ENCODE measurements at regions not wholly inside any gene's neighbourhood (a gene's known extent, or its start where the extent isn't known, plus 50 kb on each side); places are given as distances from the start of the nearest gene placed in this dataset.

GRCh38 chr12:53827306-53827705 lies 75.5 kb upstream of the CISTR start:
- DNase-seq (ENCODE audit: low spot score): no peak
- H3K4me2 ChIP-seq: no peak overlapping the region
- H3K27ac ChIP-seq: no peak overlapping the region
- no peaks in the 10 kb centered on the region for H3F3A ChIP-seq (ENCODE audit: low read depth)
- no peaks in the 10 kb centered on the region for H3K4me1 ChIP-seq
- Mint-ChIP-seq H3K27me3 (ENCODE audit: insufficient read depth, low read depth) (peaks cover 9% of the 10 kb centered on the region), H3K27ac (no peak overlapping the region), H3K36me3 (no peaks in the 10 kb centered on the region), H3K4me1 (no peaks in the 10 kb centered on the region), H3K9me3 (no peaks in the 10 kb centered on the region), H3K4me3 (no peak overlapping the region)
- no peak overlapping the region for H2AFZ ChIP-seq (replicated peaks)
- no peaks in the 10 kb centered on the region for H3K36me3 ChIP-seq
- H3K27me3 ChIP-seq: peaks cover 59% of the 10 kb centered on the region
- no peaks in the 10 kb centered on the region for H4K20me1 ChIP-seq (ENCODE audit: low read depth)
- no peaks in the 10 kb centered on the region for H3K9me3 ChIP-seq (ENCODE audit: low read depth)
- no peaks in the 10 kb centered on the region for H3K79me2 ChIP-seq (ENCODE audit: low read depth)
- H3K9ac ChIP-seq: no peak overlapping the region
- no peak overlapping the region for H3K4me3 ChIP-seq
- no peak for TF ChIP-seq EZH2phosphoT487 (IDR thresholded peaks at IDR 0.05)
- no peak for TF ChIP-seq CTCF (IDR thresholded peaks at IDR 0.05)
- TF ChIP-seq EZH2 (IDR thresholded peaks at IDR 0.05): no peak

- DNase-seq (ENCODE audit: low spot score): no peak
- Histone ChIP-seq H3K36me3 (no peaks in the 10 kb centered on the region), H3K4me1 (no peaks in the 10 kb centered on the region), H3K9ac (no peak overlapping the region), H3F3A (ENCODE audit: low read depth) (no peaks in the 10 kb centered on the region), H4K20me1 (ENCODE audit: low read depth) (no peaks in the 10 kb centered on the region), H3K4me3 (no peak overlapping the region), H3K27me3 (peaks cover 59% of the 10 kb centered on the region), H3K79me2 (ENCODE audit: low read depth) (no peaks in the 10 kb centered on the region), H3K4me2 (no peak overlapping the region), H3K9me3 (ENCODE audit: low read depth) (no peaks in the 10 kb centered on the region), H3K27ac (no peak overlapping the region), H2AFZ (replicated peaks) (no peak overlapping the region)
- H3K27me3 Mint-ChIP-seq (ENCODE audit: insufficient read depth, low read depth): peaks cover 9% of the 10 kb centered on the region
- no peak overlapping the region for H3K27ac Mint-ChIP-seq
- no peaks in the 10 kb centered on the region for H3K4me1 Mint-ChIP-seq
- TF ChIP-seq EZH2phosphoT487 (IDR thresholded peaks at IDR 0.05) (no peak), EZH2 (IDR thresholded peaks at IDR 0.05) (no peak), CTCF (IDR thresholded peaks at IDR 0.05) (no peak)
- no peak overlapping the region for H3K4me3 Mint-ChIP-seq
- H3K9me3 Mint-ChIP-seq: no peaks in the 10 kb centered on the region
- H3K36me3 Mint-ChIP-seq: no peaks in the 10 kb centered on the region
These were observed 76.8 kb upstream of the CISTR start for GRCh38 chr12:53828598-53828997.

GRCh38 chr12:53829130-53829819 lies 77.5 kb upstream of the CISTR start:
- Histone ChIP-seq H3F3A (ENCODE audit: low read depth) (no peaks in the 10 kb centered on the region), H4K20me1 (ENCODE audit: low read depth) (no peaks in the 10 kb centered on the region), H3K4me1 (no peaks in the 10 kb centered on the region), H3K27ac (no peak overlapping the region), H3K79me2 (ENCODE audit: low read depth) (no peaks in the 10 kb centered on the region), H3K4me2 (no peak overlapping the region), H3K36me3 (no peaks in the 10 kb centered on the region), H2AFZ (replicated peaks) (no peak overlapping the region), H3K27me3 (peaks cover 59% of the 10 kb centered on the region), H3K9ac (no peak overlapping the region), H3K4me3 (no peak overlapping the region), H3K9me3 (ENCODE audit: low read depth) (no peaks in the 10 kb centered on the region)
- DNase-seq (ENCODE audit: low spot score): no peak
- Mint-ChIP-seq H3K27ac (no peak overlapping the region), H3K9me3 (no peaks in the 10 kb centered on the region), H3K4me3 (no peak overlapping the region), H3K4me1 (no peaks in the 10 kb centered on the region), H3K36me3 (no peaks in the 10 kb centered on the region), H3K27me3 (ENCODE audit: insufficient read depth, low read depth) (peaks cover 13% of the 10 kb centered on the region)
- TF ChIP-seq CTCF (IDR thresholded peaks at IDR 0.05): no peak

All from neural progenitor cell (in vitro differentiated cells).